ENCODE measurements at regions not wholly inside any gene's neighbourhood (a gene's known extent, or its start where the extent isn't known, plus 50 kb on each side); places are given as distances from the start of the nearest gene placed in this dataset.
"Not testable (repeated sequence)": the region's sequence is repeated elsewhere in the genome, so short reads cannot be mapped to it uniquely, and the experiment has no call there.

- DNase-seq (ENCODE audit: low read depth), result no peak
Observed at GRCh38 chr12:88753707-88754106, 173.4 kb upstream of the KITLG start.

GRCh38 chr12:88753066-88753465 lies 172.8 kb upstream of the KITLG start:
- no peak for DNase-seq (ENCODE audit: low read depth)

- DNase-seq (ENCODE audit: low read depth), result no peak
Observed at GRCh38 chr12:88752183-88752582, 171.9 kb upstream of the KITLG start.

GRCh38 chr12:88750867-88751543 lies 170.7 kb upstream of the KITLG start:
- no peak for DNase-seq (ENCODE audit: low read depth)

GRCh38 chr12:88746386-88746785 lies 166.1 kb upstream of the KITLG start:
- no peak for DNase-seq (ENCODE audit: low read depth)

DNA sequence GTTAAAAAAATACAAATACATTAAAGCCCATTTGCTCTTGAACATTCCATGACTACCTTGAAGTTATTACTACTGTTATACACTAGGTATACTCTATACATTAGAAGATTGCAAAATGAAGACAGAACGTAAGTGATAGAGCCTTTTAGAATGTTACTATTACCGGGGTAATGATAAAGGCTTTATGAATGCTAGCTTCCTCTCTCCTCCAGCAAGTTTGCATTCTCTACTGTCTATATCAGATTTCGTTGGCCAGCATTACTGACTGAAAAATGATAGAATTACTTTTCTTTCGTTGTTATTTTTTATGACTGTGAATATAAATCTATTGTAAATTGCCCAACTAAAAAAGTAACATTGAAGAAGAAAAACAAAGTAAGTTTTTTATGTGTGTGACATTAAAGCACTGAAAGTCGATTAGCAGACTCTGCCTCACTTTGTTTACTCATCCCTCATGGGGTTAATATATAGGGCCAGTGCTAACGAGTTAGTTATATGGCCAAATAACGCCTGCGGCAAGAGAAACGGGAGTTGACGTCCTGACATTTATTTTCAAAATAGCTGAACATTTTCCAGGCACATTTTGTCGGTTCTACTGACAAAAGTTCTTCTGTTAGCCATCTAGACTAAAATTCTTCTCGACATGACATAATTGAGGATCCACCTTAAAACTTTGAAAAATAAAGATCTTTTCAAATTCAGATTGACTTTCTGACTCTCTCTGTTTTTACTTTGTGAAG lies 163.8 kb upstream of the KITLG start:
- no peak for DNase-seq (ENCODE audit: low read depth)

DNA sequence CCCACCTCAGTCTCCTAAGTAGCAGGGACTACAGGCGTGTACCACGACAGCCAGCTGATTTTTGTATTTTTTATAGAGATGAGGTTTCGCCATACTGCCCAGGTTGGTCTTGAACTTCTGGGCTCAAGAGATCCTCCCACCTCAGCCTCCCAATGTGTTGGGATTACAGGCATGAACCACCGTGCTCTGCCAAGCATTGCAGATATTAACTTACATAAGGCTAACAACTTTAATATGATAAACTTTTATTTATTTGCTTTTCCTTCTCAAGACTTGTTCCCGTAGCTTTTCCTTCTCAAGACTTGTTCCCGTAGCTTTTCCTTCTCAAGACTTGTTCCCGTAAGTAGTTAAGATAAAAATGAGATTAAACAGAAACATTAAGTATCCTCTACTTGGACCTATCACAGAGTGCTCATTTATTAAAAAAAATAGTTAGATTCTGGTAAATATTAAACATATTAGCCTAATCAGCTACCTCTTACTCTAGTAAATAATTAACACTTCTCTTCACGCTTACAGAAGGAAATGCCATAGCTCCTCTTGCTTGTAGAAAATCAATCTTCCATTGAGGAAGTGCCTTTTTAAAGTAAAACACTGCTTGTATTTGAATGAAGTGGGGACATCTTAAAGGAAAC lies 157.7 kb upstream of the KITLG start:
- DNase-seq (ENCODE audit: low read depth), result no peak

- no peak for DNase-seq (ENCODE audit: low read depth)
Observed at GRCh38 chr12:88736031-88736430, 155.8 kb upstream of the KITLG start.

DNA sequence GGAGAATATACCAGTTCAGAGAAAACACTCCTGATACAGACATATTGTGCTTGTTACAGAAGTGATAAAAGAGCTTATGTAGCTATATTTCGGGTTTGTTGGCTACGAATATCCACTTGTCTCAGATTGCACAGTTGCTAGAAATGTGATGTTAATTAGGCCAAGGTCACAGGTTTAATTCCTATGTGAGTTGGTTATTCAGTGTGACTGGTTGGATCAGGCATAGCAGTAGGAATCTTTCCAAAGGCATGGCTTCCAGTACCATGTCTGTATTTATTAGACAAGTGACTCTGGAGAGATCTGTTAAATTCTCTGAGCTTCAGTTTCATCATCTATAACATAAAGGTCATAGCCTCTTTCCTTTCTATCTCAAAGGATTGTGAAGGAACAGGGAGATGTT lies 152.7 kb upstream of the KITLG start:
- DNase-seq (ENCODE audit: low read depth), result no peak

- no peak for DNase-seq (ENCODE audit: low read depth)
Observed at GRCh38 chr12:88729196-88729595, 148.9 kb upstream of the KITLG start.

GRCh38 chr12:88726806-88727720 lies 146.8 kb upstream of the KITLG start:
- DNase-seq (ENCODE audit: low read depth), result no peak

DNA sequence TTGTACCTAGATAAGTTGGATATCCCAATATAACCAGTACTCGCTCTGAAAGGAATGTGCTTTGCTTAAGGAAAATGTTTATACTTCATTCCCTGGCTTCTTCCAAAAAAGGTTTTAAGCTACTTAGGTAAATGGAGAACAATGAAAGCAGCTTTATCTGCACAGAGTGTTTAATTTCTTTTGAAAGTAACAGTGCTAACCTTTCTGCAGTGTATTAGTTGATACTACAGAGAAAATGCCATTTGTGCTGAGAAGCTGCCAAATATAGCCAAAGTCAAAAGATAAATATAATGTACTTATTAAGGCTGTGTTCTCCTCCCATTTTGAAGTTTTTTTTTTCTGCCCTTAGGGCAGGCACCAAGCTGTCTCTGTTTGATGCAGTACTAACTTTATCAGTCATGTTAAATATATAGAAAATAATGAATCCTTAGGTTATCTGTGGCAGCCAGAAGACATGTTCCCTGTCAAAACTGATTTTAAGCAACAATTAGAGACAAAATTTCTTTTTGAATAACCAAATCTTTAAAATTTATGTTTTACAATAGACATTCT lies 145.4 kb upstream of the KITLG start:
- DNase-seq (ENCODE audit: low read depth), result no peak

DNA sequence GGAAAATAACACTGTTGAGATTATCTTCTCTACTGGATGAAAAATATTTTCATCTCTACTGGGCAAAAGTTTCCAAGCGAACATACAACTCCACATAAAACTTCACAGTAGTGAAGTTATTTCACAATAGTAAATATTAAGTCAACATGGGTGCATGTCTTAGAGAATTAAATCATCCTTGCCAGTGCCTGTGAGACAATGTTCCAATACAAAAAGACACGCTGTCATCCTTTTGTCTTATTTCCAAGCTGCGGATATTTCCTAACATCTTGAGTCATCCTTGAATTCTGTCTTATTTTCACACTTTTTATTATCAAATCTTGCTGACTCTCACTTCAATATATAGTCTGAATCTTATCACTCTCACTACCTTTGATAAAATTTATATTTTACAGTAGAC lies 142.9 kb upstream of the KITLG start:
- DNase-seq (ENCODE audit: low read depth), result no peak

DNA sequence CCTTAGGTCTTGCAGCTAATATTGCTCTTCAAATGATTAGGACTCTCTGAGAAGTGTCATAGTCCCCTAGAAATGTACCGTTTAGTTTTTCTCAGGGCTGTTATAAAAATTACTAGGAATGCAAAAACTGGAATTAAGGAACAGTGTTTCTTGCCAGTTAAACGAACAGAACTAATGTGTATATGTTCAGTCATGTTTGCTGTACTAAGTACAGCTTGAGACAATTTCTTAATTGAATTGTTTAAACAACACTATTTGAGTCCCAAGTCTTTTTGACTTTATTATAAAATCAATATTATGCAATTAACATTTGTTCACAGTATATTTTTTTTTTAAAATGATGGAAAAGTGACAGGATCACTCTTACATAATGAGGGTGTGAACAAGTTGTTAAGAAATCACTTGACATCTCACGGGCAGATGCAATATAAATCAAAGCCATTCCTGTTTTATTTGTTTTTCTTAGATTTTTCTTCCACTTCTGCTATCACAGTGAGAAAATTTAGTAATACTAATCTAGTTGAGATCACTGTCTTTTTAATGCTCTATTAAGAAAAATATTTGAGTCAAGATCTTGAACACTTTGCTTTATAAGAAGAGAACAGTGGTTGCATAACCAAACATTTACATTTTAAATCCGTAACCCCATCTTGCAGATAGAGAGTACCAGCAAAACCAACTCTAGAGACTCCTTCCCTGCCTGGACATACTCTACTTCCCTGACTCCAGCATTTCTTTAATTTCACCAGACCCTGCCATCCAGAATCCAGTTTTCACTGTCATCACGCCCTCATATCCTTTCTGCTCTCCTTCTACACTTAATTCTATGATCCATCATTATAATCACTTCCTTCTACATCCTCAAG lies 140.7 kb upstream of the KITLG start:
- DNase-seq (ENCODE audit: low read depth), result no peak

- no peak for DNase-seq (ENCODE audit: low read depth)
Observed at GRCh38 chr12:88720231-88720630, 140.0 kb upstream of the KITLG start.

DNA sequence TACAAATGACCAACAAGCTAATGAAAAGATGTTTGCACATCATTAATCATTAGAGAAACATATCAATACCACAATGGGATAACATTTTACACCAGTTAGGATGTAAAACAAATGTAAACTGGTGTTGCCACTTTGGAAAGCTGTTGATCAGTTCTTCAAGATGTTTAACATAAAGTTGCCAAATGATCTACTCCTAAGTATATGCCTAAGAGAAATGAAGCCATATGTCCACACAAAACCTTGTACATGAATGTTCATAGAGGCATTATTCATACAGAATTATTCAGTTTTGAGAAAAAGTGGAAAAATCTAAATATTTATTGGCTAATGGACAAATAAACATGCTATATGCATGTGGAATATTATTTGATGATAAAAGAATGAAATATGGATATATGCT lies 136.9 kb upstream of the KITLG start:
- DNase-seq (ENCODE audit: low read depth), result no peak

- no peak for DNase-seq (ENCODE audit: low read depth)
Observed at GRCh38 chr12:88716240-88716639, 136.0 kb upstream of the KITLG start.

GRCh38 chr12:88715673-88716072 lies 135.4 kb upstream of the KITLG start:
- no peak for DNase-seq (ENCODE audit: low read depth)

DNA sequence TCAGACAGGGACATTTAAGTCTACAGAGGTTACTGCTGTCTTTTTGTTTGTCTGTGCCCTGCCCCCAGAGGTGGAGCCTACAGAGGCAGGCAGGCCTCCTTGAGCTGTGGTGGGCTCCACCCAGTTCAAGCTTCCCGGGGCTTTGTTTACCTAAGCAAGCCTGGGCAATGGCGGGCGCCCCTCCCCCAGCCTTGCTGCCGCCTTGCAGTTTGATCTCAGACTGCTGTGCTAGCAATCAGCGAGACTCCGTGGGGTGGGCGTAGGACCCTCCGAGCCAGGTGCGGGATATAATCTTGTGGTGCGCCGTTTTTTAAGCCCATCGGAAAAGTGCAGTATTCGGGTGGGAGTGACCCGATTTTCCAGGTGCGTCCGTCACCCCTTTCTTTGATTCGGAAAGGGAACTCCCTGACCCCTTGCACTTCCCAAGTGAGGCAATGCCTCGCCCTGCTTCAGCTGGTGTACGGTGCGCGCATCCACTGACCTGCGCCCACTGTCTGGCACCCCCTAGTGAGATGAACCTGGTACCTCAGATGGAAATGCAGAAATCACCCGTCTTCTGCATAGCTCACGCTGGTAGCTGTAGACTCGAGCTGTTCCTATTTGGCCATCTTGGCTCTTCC lies 134.1 kb upstream of the KITLG start:
- DNase-seq (ENCODE audit: low read depth), result not testable (repeated sequence)

- no peak for DNase-seq (ENCODE audit: low read depth)
Observed at GRCh38 chr12:88707800-88708199, 127.5 kb upstream of the KITLG start.

DNA sequence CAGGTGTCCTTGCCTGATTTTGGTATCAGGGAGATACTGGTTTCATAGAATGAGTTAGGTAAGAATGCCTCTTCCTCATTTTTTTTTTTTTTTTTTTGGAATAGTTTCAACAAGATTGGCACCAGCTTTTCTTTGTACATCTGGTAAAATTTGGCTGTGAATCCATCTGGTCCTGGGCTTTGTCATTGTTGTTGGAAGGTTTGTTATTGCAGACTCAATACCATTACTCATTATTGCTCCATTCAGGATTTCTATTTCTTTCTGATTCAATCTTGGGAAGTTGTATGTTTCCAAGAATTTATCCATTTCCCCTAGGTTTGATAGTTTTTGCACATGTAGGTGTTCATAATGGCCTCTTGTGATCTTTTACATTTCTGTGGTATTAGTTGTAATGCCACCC lies 126.0 kb upstream of the KITLG start:
- no peak for DNase-seq (ENCODE audit: low read depth)

All from stimulated activated CD8-positive, alpha-beta memory T cell treated with anti-CD3 and anti-CD28 coated beads, Interleukin-12 subunit alpha, Interleukin-12 subunit beta, amount 100 ng/mL, for 1 hour (primary cell).